HG03378 (cell line): ENCODE measurements at regions not wholly inside any gene's neighbourhood (a gene's known extent, or its start where the extent isn't known, plus 50 kb on each side); places are given as distances from the start of the nearest gene placed in this dataset.

Experiments
- ATAC-seq: cut with Tn5 transposase; IDR thresholded peaks from one replicate; pipeline ENCODE4 v1.9.1; 2021; ENCODE audit warnings: mild to moderate bottlenecking, moderate library complexity; ENCODE audit not compliant: unreplicated experiment

GRCh38 chr5:10077791-10078545 is 171.7 kb downstream of the ATPSCKMT start:
- ATAC-seq = no peak

GRCh38 chr5:10073441-10074104 is 176.1 kb downstream of the ATPSCKMT start:
- ATAC-seq = no peak

GRCh38 chr5:10069637-10070313 is 179.9 kb downstream of the ATPSCKMT start:
- ATAC-seq = no peak

- ATAC-seq = no peak
These were observed 184.2 kb downstream of the ATPSCKMT start for GRCh38 chr5:10065428-10066000.

- ATAC-seq = no peak
These were observed 185.0 kb downstream of the ATPSCKMT start for GRCh38 chr5:10064546-10065195.

GRCh38 chr5:10063997-10064396 is 185.7 kb downstream of the ATPSCKMT start:
- ATAC-seq = no peak

GRCh38 chr5:10059980-10060379 is 189.7 kb downstream of the ATPSCKMT start:
- no peak for ATAC-seq

- no peak for ATAC-seq
These were observed 190.1 kb downstream of the ATPSCKMT start for GRCh38 chr5:10059556-10059955.

GRCh38 chr5:10057356-10057755 is 192.3 kb downstream of the ATPSCKMT start:
- no peak for ATAC-seq

GRCh38 chr5:10056228-10056760 is 193.4 kb downstream of the ATPSCKMT start:
- ATAC-seq = no peak

- ATAC-seq = no peak
These were observed 199.7 kb downstream of the ATPSCKMT start for GRCh38 chr5:10049858-10050455.

GRCh38 chr5:10046676-10047075 is 203.0 kb downstream of the ATPSCKMT start:
- no peak for ATAC-seq

GRCh38 chr5:10045376-10045775 is 204.3 kb downstream of the ATPSCKMT start:
- ATAC-seq = no peak

GRCh38 chr5:10036136-10036815 is 213.4 kb downstream of the ATPSCKMT start:
- no peak for ATAC-seq

GRCh38 chr5:10034001-10034400 is 215.7 kb downstream of the ATPSCKMT start:
- ATAC-seq = no peak

- no peak for ATAC-seq
These were observed 217.9 kb downstream of the ATPSCKMT start for GRCh38 chr5:10031817-10032216.

- ATAC-seq = no peak
These were observed 219.4 kb downstream of the ATPSCKMT start for GRCh38 chr5:10030219-10030831.

GRCh38 chr5:10023494-10023893 is 226.2 kb downstream of the ATPSCKMT start:
- no peak for ATAC-seq

GRCh38 chr5:10021248-10021647 is 228.4 kb downstream of the ATPSCKMT start:
- ATAC-seq = no peak
